Chondrocyte (in vitro differentiated cells): ENCODE measurements at regions not wholly inside any gene's neighbourhood (a gene's known extent, or its start where the extent isn't known, plus 50 kb on each side); places are given as distances from the start of the nearest gene placed in this dataset.
"Not testable (repeated sequence)": the region's sequence is repeated elsewhere in the genome, so short reads cannot be mapped to it uniquely, and the experiment has no call there.

Experiments
- DNase-seq: peaks from one replicate; pipeline ENCODE4 v3.0.0; 2021; ENCODE audit warnings: mixed read lengths, low spot score
- H3K27ac Mint-ChIP-seq: one replicate; pipeline ENCODE4 v1.8.0; 2021; ENCODE audit warnings: mild to moderate bottlenecking, moderate library complexity, mixed read lengths; ENCODE audit not compliant: unreplicated experiment
- H3K27me3 Mint-ChIP-seq: 2 replicates; pipeline ENCODE4 v1.8.0; 2021; ENCODE audit warnings: low read depth, mixed read lengths
- H3K36me3 Mint-ChIP-seq: 2 replicates; pipeline ENCODE4 v1.8.0; 2021; ENCODE audit warnings: low read depth, mixed read lengths
- H3K4me1 Mint-ChIP-seq: 2 replicates; pipeline ENCODE4 v1.8.0; 2021; ENCODE audit warnings: low read depth, mild to moderate bottlenecking, mixed read lengths
- H3K4me3 Mint-ChIP-seq: one replicate; pipeline ENCODE4 v1.8.0; 2021; ENCODE audit warnings: mild to moderate bottlenecking, moderate library complexity, mixed read lengths; ENCODE audit not compliant: unreplicated experiment
- H3K9me3 Mint-ChIP-seq: 2 replicates; pipeline ENCODE4 v1.8.0; 2021; ENCODE audit warnings: low read depth, mixed read lengths
- TF ChIP-seq, protein P1 (sequence below): fragments of 200-600 bp; sonication (generic); IDR thresholded peaks from 2 replicates; pipeline ENCODE4 v1.5.0; 2021; ENCODE audit warnings: antibody characterized with exemption, mild to moderate bottlenecking, moderate library complexity

DNA sequence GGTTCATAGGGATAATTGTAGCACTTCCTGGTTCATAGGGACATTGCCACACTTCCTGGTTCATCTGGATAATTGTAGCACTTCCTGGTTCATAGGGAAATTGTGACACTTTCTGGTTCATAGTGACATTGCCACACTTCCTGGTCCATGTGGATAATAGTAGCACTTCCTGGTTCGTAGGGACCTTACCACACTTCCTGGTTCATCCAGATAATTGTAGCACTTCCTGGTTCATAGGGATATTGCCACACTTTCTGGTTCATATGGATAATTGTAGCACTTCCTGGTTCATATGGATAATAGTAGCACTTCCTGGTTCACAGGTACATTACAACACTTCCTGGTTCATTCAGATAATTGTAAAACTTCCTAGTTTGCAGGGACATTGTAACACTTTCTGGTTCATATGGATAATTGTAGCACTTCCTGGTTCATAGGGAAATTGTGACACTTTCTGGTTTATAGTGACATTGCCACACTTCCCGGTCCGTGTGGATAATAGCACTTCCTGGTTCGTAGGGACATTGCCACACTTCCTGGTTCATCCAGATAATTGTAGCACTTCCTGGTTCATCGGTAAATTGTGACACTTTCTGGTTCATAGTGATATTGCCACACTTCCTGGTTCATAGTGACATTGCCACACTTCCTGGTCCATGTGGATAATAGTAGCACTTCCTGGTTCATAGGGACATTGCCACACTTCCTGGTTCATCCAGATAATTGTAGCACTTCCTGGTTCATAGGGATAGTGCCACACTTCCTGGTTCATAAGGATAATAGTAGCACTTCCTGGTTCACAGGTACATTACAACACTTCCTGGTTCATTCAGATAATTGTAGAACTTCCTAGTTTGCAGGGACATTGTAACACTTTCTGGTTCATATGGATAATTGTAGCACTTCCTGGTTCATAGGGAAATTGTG, 60.8 kb upstream of the CD99 start:
- peaks cover 40% of the 10 kb centered on the region for H3K36me3 Mint-ChIP-seq
- H3K27ac Mint-ChIP-seq, DNase-seq, H3K4me1 Mint-ChIP-seq, H3K27me3 Mint-ChIP-seq, H3K4me3 Mint-ChIP-seq: not testable (repeated sequence)
- H3K9me3 Mint-ChIP-seq: peaks cover 31% of the 10 kb centered on the region

DNA sequence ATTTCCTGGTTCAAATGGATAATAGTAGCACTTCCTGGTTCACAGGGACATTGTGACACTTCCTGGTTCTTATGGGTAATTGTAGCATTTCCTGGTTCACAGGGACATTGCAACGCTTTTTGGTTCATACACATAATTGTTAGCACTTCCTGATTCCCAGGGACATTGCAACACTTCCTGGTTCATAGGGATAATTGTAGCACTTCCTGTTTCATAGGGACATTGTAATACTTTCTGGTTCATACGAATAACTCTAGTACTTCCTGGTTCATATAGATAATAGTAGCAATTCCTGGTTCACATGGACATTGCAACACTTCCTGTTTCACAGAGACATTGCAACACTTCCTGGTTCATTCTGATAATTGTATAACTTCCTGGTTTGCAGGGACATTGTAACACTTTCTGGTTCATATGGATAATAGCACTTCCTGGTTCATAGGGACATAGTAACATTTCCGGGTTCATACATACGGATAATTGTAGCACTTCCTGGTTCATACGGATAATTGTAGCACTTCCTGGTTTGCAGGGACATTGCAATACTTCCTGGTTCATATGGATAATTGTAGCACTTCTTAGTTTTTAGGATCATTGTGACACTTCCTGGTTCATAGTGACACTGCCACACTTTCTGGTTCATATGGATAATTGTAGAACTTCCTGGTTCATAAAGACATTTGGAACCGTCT, 61.6 kb upstream of the CD99 start:
- no peak overlapping the region for H3K27ac Mint-ChIP-seq
- H3K4me3 Mint-ChIP-seq: no peak overlapping the region
- TF ChIP-seq, protein P1, sequence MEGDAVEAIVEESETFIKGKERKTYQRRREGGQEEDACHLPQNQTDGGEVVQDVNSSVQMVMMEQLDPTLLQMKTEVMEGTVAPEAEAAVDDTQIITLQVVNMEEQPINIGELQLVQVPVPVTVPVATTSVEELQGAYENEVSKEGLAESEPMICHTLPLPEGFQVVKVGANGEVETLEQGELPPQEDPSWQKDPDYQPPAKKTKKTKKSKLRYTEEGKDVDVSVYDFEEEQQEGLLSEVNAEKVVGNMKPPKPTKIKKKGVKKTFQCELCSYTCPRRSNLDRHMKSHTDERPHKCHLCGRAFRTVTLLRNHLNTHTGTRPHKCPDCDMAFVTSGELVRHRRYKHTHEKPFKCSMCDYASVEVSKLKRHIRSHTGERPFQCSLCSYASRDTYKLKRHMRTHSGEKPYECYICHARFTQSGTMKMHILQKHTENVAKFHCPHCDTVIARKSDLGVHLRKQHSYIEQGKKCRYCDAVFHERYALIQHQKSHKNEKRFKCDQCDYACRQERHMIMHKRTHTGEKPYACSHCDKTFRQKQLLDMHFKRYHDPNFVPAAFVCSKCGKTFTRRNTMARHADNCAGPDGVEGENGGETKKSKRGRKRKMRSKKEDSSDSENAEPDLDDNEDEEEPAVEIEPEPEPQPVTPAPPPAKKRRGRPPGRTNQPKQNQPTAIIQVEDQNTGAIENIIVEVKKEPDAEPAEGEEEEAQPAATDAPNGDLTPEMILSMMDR: no peak

DNA sequence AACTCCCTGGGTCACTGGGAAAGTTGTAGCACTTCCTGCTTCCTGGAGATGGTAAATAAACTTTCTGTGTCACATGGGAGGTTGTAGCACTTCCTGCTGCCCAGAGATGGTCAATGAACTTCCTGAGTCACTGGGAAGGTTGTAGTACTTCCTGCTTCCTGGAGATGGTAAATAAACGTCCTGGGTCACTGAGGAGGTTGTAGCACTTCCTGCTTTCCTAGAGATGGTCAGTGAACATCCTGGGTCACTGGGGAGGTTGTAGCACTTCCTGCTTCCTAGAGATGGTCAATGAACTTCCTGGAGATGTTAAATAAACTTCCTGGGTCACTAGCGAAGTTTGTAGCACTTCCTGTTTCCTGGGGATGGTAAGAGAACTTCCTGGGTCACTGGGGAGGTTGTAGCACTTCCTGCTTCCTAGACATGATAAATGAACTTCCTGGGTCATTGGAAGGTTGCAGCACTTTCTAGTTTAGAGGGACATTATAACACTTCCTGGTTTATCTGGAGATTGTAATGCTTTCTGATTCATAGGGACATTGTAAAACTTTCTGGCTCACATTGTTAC, 62.3 kb upstream of the CD99 start:
- Mint-ChIP-seq H3K27ac (no peak overlapping the region), H3K4me3 (no peak overlapping the region)

More for the DNA sequence above, 61.6 kb upstream of the CD99 start:
- peaks cover 31% of the 10 kb centered on the region for H3K9me3 Mint-ChIP-seq
- peaks cover 40% of the 10 kb centered on the region for H3K36me3 Mint-ChIP-seq
- no peak for DNase-seq
- H3K4me1 Mint-ChIP-seq: no peaks in the 10 kb centered on the region
- no peaks in the 10 kb centered on the region for H3K27me3 Mint-ChIP-seq

DNA sequence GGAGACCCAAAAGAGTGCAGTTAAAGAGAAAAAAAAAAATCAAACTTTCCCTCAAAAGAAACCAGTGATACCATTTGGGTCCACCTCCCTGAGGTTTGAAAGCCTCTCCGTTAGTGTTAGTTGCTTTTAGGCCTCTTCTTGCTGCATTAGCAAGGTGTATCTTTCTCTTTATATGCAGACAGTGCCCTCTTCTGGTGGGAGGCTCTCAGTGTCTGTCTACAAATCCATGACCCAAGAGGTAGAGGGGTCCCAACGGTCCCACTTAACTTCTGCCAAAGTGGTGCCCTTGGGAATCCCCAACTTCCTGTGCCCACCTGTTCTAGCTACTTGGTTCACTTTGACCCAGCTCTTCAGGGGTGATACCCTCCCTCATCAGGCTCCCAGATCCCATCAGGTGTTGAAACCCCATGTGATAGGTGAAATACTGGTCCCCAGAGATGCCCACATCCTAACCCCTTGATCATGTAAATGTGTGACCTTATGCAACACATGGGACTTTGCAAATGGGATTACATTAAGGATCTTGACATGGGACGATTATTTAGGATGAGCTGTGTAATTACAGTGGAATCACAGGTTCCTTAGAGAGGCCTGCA, 63.7 kb upstream of the CD99 start:
- H3K27ac Mint-ChIP-seq: no peak overlapping the region
- H3K4me3 Mint-ChIP-seq: no peak overlapping the region
- DNase-seq: no peak
- TF ChIP-seq, protein P1: peak; percentile 82
- H3K27me3 Mint-ChIP-seq: no peaks in the 10 kb centered on the region
- H3K36me3 Mint-ChIP-seq: peaks cover 49% of the 10 kb centered on the region
- H3K9me3 Mint-ChIP-seq: peaks cover 31% of the 10 kb centered on the region
- H3K4me1 Mint-ChIP-seq: no peaks in the 10 kb centered on the region

More for the DNA sequence above, 62.3 kb upstream of the CD99 start:
- no peak for DNase-seq
- TF ChIP-seq, protein P1: no peak
- peaks cover 31% of the 10 kb centered on the region for H3K9me3 Mint-ChIP-seq
- no peaks in the 10 kb centered on the region for H3K27me3 Mint-ChIP-seq
- H3K36me3 Mint-ChIP-seq: peaks cover 40% of the 10 kb centered on the region
- H3K4me1 Mint-ChIP-seq: no peaks in the 10 kb centered on the region

DNA sequence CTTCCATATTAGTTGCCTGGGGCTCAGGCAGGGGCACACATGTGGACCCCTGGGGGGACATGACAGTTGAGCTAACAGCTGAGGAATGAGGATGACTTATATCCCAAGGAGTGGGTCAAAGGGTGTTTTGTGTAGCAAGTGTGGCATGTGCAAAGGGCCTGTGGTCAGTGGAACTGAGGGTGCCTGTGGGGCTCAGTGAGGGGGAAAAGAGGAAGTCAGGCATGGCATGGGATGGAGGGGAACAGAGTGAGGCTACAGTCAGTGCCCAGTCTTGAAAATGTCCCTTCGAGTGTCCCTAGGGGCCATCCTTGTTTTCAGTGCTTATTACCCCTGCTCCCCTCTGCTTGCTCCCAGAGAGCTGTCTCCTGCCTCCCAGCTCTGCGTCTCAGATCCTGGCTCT, 64.3 kb upstream of the CD99 start:
- H3K36me3 Mint-ChIP-seq: peaks cover 47% of the 10 kb centered on the region
- no peak overlapping the region for H3K27ac Mint-ChIP-seq
- H3K27me3 Mint-ChIP-seq: no peaks in the 10 kb centered on the region
- H3K4me3 Mint-ChIP-seq: no peak overlapping the region
- no peaks in the 10 kb centered on the region for H3K4me1 Mint-ChIP-seq
- peaks cover 26% of the 10 kb centered on the region for H3K9me3 Mint-ChIP-seq
- DNase-seq: no peak
- TF ChIP-seq, protein P1: no peak
